CD4-positive, alpha-beta T cell (primary cell): ENCODE measurements at regions not wholly inside any gene's neighbourhood (a gene's known extent, or its start where the extent isn't known, plus 50 kb on each side); places are given as distances from the start of the nearest gene placed in this dataset.

Source experiments
- ATAC-seq: fragments of 200-7000 bp; cut with Tn5 transposase; one replicate; pipeline ENCODE4 v1.10.0; 2022; ENCODE audit warnings: mild to moderate bottlenecking; ENCODE audit not compliant: poor library complexity
- CTCF ChIA-PET: fragments of 350-600 bp; sonication (Branson Sonifier 250); formaldehyde crosslinking; loops from one replicate; lab custom pipeline; 2021; ENCODE audit warnings: antibody characterized with exemption, inconsistent platforms; lab: Charles Lee
- POLR2A ChIA-PET: fragments of 350-600 bp; sonication (Branson Sonifier 250); formaldehyde crosslinking; loops from one replicate; lab custom pipeline; 2021; ENCODE audit warnings: antibody characterized with exemption, inconsistent platforms; lab: Charles Lee
- DNase-seq, 14 experiments: peaks; one replicate each; pipeline ENCODE4 v3.0.0-alpha.2; 2013 to 2020; ENCODE audit warnings: mixed read lengths in 2 of 14
- H3K27ac ChIP-seq, 2 donors: one replicate each; pipeline versions ENCODE4 v1.5.1 to v1.7.0; 2013; ENCODE audit warnings: low read length in 2 of 2, low read depth in 1 of 2, mild to moderate bottlenecking in 1 of 2
- H3K27me3 ChIP-seq, 2 experiments: 1 replicate in 1 of 2; 2 replicates in 1 of 2; pipeline versions ENCODE4 v1.6.1 to v1.7.0; 2013; ENCODE audit warnings: low read length in 2 of 2, control low read depth in 1 of 2, mild to moderate bottlenecking in 1 of 2, moderate library complexity in 1 of 2; ENCODE audit not compliant: insufficient read depth in 2 of 2, control insufficient read depth in 1 of 2
- H3K36me3 ChIP-seq: one replicate; pipeline ENCODE4 v1.6.1; 2013; ENCODE audit warnings: low read length, control low read depth; ENCODE audit not compliant: insufficient read depth
- H3K4me1 ChIP-seq: one replicate; pipeline ENCODE4 v1.6.1; 2013; ENCODE audit warnings: low read length, control low read depth; ENCODE audit not compliant: insufficient read depth
- H3K4me3 ChIP-seq: one replicate; pipeline ENCODE4 v1.5.1; 2013; ENCODE audit warnings: mild to moderate bottlenecking, low read length, moderate library complexity
- H3K9me3 ChIP-seq, 2 experiments: 1 replicate in 1 of 2; 2 replicates in 1 of 2; pipeline versions ENCODE4 v1.6.1 to v1.7.0; 2013; ENCODE audit warnings: low read length in 2 of 2, mild to moderate bottlenecking in 2 of 2, control low read depth in 1 of 2, moderate library complexity in 1 of 2; ENCODE audit not compliant: control insufficient read depth in 1 of 2, insufficient read depth in 1 of 2
- H3K27ac Mint-ChIP-seq: one replicate; pipeline ENCODE4 v1.8.0; 2020; ENCODE audit warnings: mixed read lengths
- H3K27me3 Mint-ChIP-seq: one replicate; pipeline ENCODE4 v1.8.0; 2021; ENCODE audit warnings: mixed read lengths
- H3K36me3 Mint-ChIP-seq: one replicate; pipeline ENCODE4 v1.8.0; 2021; ENCODE audit warnings: low read depth, mixed read lengths
- H3K4me1 Mint-ChIP-seq: one replicate; pipeline ENCODE4 v1.8.0; 2021; ENCODE audit warnings: low read depth, mixed read lengths
- H3K4me3 Mint-ChIP-seq: one replicate; pipeline ENCODE4 v1.8.0; 2020; ENCODE audit warnings: mild to moderate bottlenecking, mixed read lengths
- H3K9me3 Mint-ChIP-seq: one replicate; pipeline ENCODE4 v1.8.0; 2020; ENCODE audit warnings: mixed read lengths
- intact Hi-C, 2 experiments: fragments of 100-400 bp; cut with DNase I in 1 of 2; cut with micrococcal nuclease in 1 of 2; formaldehyde crosslinking; loops; one replicate each; pipeline versions ENCODE4 v1.15.1 to v1.9.0; 2023 to 2025; cut with DNase I, micrococcal nuclease
- TF ChIP-seq, protein P1 (sequence below): fragments of 200-600 bp; IDR thresholded peaks from one replicate; pipeline ENCODE4 v1.8.0; 2022; ENCODE audit warnings: antibody characterized with exemption, mild to moderate bottlenecking

GRCh38 chr13:106433066-106433465 is 102.4 kb downstream of the EFNB2 start:
- Mint-ChIP-seq H3K4me1 (no peaks in the 10 kb centered on the region), H3K36me3 (no peaks in the 10 kb centered on the region), H3K4me3 (no peak overlapping the region), H3K9me3 (no peaks in the 10 kb centered on the region), H3K27ac (no peak overlapping the region), H3K27me3 (peaks cover 6% of the 10 kb centered on the region)
- ChIA-PET CTCF (no interaction called here), POLR2A (no interaction called here)
- TF ChIP-seq, protein P1, sequence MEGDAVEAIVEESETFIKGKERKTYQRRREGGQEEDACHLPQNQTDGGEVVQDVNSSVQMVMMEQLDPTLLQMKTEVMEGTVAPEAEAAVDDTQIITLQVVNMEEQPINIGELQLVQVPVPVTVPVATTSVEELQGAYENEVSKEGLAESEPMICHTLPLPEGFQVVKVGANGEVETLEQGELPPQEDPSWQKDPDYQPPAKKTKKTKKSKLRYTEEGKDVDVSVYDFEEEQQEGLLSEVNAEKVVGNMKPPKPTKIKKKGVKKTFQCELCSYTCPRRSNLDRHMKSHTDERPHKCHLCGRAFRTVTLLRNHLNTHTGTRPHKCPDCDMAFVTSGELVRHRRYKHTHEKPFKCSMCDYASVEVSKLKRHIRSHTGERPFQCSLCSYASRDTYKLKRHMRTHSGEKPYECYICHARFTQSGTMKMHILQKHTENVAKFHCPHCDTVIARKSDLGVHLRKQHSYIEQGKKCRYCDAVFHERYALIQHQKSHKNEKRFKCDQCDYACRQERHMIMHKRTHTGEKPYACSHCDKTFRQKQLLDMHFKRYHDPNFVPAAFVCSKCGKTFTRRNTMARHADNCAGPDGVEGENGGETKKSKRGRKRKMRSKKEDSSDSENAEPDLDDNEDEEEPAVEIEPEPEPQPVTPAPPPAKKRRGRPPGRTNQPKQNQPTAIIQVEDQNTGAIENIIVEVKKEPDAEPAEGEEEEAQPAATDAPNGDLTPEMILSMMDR: no peak
- H3K36me3 ChIP-seq: no peaks in the 10 kb centered on the region
- intact Hi-C loops: no loop called here
- DNase-seq (no peak), ATAC-seq (no peak)
- H3K27me3 ChIP-seq: no peaks in the 10 kb centered on the region
- no peaks in the 10 kb centered on the region for H3K4me1 ChIP-seq
- no peak overlapping the region for H3K4me3 ChIP-seq
- H3K9me3 ChIP-seq: peaks cover 0 to 10% of the 10 kb centered on the region in 2 experiments
- no peak overlapping the region for H3K27ac ChIP-seq

GRCh38 chr13:106432636-106433035 is 102.8 kb downstream of the EFNB2 start:
- no peak overlapping the region for H3K27ac Mint-ChIP-seq
- Histone ChIP-seq H3K27me3 (no peaks in the 10 kb centered on the region), H3K4me3 (no peak overlapping the region), H3K27ac (no peak overlapping the region), H3K4me1 (no peaks in the 10 kb centered on the region), H3K9me3 (peaks cover 0 to 10% of the 10 kb centered on the region in 2 experiments), H3K36me3 (no peaks in the 10 kb centered on the region)
- ATAC-seq (no peak), DNase-seq (no peak)
- peaks cover 6% of the 10 kb centered on the region for H3K27me3 Mint-ChIP-seq
- no peaks in the 10 kb centered on the region for H3K36me3 Mint-ChIP-seq
- intact Hi-C loops: no loop called here
- POLR2A ChIA-PET: no interaction called here
- CTCF ChIA-PET: no interaction called here
- H3K4me1 Mint-ChIP-seq: no peaks in the 10 kb centered on the region
- no peak overlapping the region for H3K4me3 Mint-ChIP-seq
- TF ChIP-seq, protein P1: no peak
- no peaks in the 10 kb centered on the region for H3K9me3 Mint-ChIP-seq

DNA sequence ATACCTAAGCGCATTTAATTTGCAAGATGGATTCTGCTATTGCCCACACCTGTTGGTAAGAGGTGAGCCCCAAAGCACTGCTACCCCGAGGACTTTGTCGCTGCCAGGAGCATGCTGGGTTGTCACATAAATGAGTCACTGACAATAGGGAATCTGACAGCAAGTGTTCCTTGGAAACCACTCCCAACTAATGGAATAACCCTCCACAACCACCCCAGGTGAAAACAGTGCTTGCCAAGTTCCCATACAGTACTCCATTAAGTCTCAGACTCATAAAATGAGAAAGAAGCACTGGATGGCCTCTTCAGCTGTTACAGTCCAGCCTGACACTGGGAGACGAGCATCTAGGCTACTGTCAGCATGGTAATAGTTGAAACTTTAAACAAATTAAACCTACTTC is 108.6 kb downstream of the EFNB2 start:
- CTCF ChIA-PET: no interaction called here
- peaks cover 0 to 4% of the 10 kb centered on the region in 2 experiments for H3K9me3 ChIP-seq
- H3K27ac ChIP-seq: no peak overlapping the region
- DNase-seq: no peak
- H3K4me3 Mint-ChIP-seq: no peak overlapping the region
- H3K4me1 ChIP-seq: no peaks in the 10 kb centered on the region
- no peaks in the 10 kb centered on the region for H3K4me1 Mint-ChIP-seq
- H3K36me3 ChIP-seq: no peaks in the 10 kb centered on the region
- intact Hi-C loops: no loop called here
- no peaks in the 10 kb centered on the region for H3K9me3 Mint-ChIP-seq
- H3K27me3 Mint-ChIP-seq: peaks cover 9% of the 10 kb centered on the region
- H3K36me3 Mint-ChIP-seq: no peaks in the 10 kb centered on the region
- POLR2A ChIA-PET: no interaction called here
- peaks cover 0 to 3% of the 10 kb centered on the region in 2 experiments for H3K27me3 ChIP-seq
- no peak overlapping the region for H3K4me3 ChIP-seq
- no peak for ATAC-seq
- TF ChIP-seq, protein P1: no peak
- no peak overlapping the region for H3K27ac Mint-ChIP-seq
